Activated T-cell treated with anti-CD3 and anti-CD28 coated beads, Interleukin-2, amount 50 U/mL, for 4 hours (primary cell): ENCODE measurements at regions not wholly inside any gene's neighbourhood (a gene's known extent, or its start where the extent isn't known, plus 50 kb on each side); places are given as distances from the start of the nearest gene placed in this dataset.

Source experiments
- ATAC-seq, 2 donors: fragments of 200-7000 bp; cut with Tn5 transposase; one replicate each; pipeline ENCODE4 v1.10.0; 2021
- DNase-seq: peaks from one replicate; pipeline ENCODE4 v3.0.0-alpha.2; 2020
- H3K27me3 Mint-ChIP-seq: one replicate; pipeline ENCODE4 v1.8.0; 2021; ENCODE audit warnings: low read depth, mixed read lengths
- H3K36me3 Mint-ChIP-seq: one replicate; pipeline ENCODE4 v1.8.0; 2022; ENCODE audit warnings: mixed read lengths; ENCODE audit not compliant: insufficient read depth
- H3K4me1 Mint-ChIP-seq: one replicate; pipeline ENCODE4 v1.8.0; 2021; ENCODE audit warnings: low read depth, mixed read lengths
- H3K4me3 Mint-ChIP-seq: one replicate; pipeline ENCODE4 v1.8.0; 2021; ENCODE audit warnings: mild to moderate bottlenecking, moderate library complexity, mixed read lengths
- H3K9me3 Mint-ChIP-seq: one replicate; pipeline ENCODE4 v1.8.0; 2021; ENCODE audit warnings: mixed read lengths

- ATAC-seq (no peak), DNase-seq (no peak)
- no peaks in the 10 kb centered on the region for H3K27me3 Mint-ChIP-seq
- H3K36me3 Mint-ChIP-seq: peaks cover 31% of the 10 kb centered on the region
- no peak overlapping the region for H3K4me3 Mint-ChIP-seq
- no peaks in the 10 kb centered on the region for H3K9me3 Mint-ChIP-seq
- no peaks in the 10 kb centered on the region for H3K4me1 Mint-ChIP-seq
Measured at GRCh38 chr4:122203407-122203806, 51.3 kb downstream of the BLTP1 start.

DNA sequence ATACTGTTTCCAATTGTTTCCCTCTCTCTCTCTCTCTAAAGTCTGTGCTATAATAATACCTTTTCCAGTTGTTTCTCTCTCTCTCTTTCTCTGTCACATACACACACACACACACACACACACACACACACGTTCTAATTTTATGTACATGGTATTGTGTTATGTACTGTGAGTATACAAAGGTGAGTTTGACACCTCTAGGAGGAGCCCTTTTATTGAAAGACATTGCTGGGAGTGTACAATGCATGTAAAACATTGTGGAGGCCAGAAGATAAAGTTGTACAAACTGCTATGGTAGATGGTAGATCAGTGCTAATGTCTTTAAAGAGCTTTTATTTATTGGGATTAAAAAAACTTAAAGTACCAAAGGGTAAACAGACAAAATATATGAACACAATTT, 53.6 kb downstream of the BLTP1 start:
- no peak for DNase-seq
- no peaks in the 10 kb centered on the region for H3K9me3 Mint-ChIP-seq
- peaks cover 30% of the 10 kb centered on the region for H3K36me3 Mint-ChIP-seq
- H3K4me1 Mint-ChIP-seq: no peaks in the 10 kb centered on the region
- no peaks in the 10 kb centered on the region for H3K27me3 Mint-ChIP-seq
- no peak overlapping the region for H3K4me3 Mint-ChIP-seq
- no peak for ATAC-seq

DNA sequence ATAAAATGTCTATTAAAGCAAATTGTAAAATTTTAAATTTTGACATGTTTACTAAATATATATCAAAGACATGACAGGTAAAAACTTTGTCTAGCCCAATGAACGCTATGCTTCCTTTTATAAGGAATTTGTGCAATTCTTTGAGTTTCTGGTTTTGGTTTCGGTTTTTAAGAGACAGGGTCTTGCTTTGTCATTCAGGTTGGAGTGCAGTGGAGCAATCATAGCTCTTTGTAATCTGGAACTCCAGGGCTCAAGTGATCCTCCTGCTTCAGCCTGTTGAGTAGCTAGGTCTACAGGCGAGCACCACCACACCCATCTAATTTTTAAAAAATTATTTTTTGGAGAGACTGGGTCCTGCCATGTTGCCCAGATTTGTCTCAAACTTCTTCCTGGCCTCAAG, 60.7 kb downstream of the BLTP1 start:
- Mint-ChIP-seq H3K36me3 (peaks cover 39% of the 10 kb centered on the region), H3K9me3 (no peaks in the 10 kb centered on the region), H3K4me3 (no peak overlapping the region), H3K4me1 (peaks cover 16% of the 10 kb centered on the region), H3K27me3 (no peaks in the 10 kb centered on the region)
- ATAC-seq (no peak), DNase-seq (no peak)

- peaks cover 19% of the 10 kb centered on the region for H3K4me1 Mint-ChIP-seq
- H3K36me3 Mint-ChIP-seq: peaks cover 37% of the 10 kb centered on the region
- DNase-seq (no peak), ATAC-seq (no peak)
- no peak overlapping the region for H3K4me3 Mint-ChIP-seq
- no peaks in the 10 kb centered on the region for H3K9me3 Mint-ChIP-seq
- H3K27me3 Mint-ChIP-seq: no peaks in the 10 kb centered on the region
Measured at GRCh38 chr4:122218762-122219161, 66.6 kb downstream of the BLTP1 start.

- ATAC-seq: no peak
- no peak for DNase-seq
- no peaks in the 10 kb centered on the region for H3K27me3 Mint-ChIP-seq
- H3K4me1 Mint-ChIP-seq: peaks cover 19% of the 10 kb centered on the region
- H3K9me3 Mint-ChIP-seq: no peaks in the 10 kb centered on the region
- no peak overlapping the region for H3K4me3 Mint-ChIP-seq
- H3K36me3 Mint-ChIP-seq: peaks cover 37% of the 10 kb centered on the region
Measured at GRCh38 chr4:122219356-122219755, 67.2 kb downstream of the BLTP1 start.

- DNase-seq: no peak
Measured at GRCh38 chr4:122221322-122221721, 69.2 kb downstream of the BLTP1 start.

GRCh38 chr4:122224348-122224747, 72.2 kb downstream of the BLTP1 start:
- H3K9me3 Mint-ChIP-seq: no peaks in the 10 kb centered on the region
- no peak overlapping the region for H3K4me3 Mint-ChIP-seq
- no peak for DNase-seq
- no peak for ATAC-seq
- peaks cover 32% of the 10 kb centered on the region for H3K36me3 Mint-ChIP-seq
- no peaks in the 10 kb centered on the region for H3K27me3 Mint-ChIP-seq
- H3K4me1 Mint-ChIP-seq: peaks cover 12% of the 10 kb centered on the region

More at GRCh38 chr4:122221322-122221721, 69.2 kb downstream of the BLTP1 start:
- no peaks in the 10 kb centered on the region for H3K27me3 Mint-ChIP-seq
- H3K4me1 Mint-ChIP-seq: peaks cover 19% of the 10 kb centered on the region
- no peak for ATAC-seq
- H3K4me3 Mint-ChIP-seq: no peak overlapping the region
- no peaks in the 10 kb centered on the region for H3K9me3 Mint-ChIP-seq
- H3K36me3 Mint-ChIP-seq: peaks cover 33% of the 10 kb centered on the region

DNA sequence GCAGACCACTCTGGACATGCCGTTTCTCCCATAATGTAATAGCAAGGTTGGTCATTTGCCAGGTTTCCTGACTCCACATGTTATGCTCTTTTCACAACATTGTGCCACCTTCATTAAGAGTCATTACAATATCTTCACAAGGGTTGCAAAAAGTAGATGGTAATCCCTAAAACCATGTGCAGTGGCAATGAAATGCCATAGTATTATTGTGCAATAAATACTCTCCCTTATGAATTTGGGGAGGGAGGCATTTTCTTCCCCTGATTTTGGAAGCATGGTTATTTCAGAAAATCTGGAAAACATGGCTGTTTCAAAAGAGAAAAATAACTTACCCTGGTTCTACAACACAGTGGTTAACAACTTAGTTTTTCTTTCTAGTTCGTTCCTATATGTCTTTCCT, 75.1 kb downstream of the BLTP1 start:
- peaks cover 4% of the 10 kb centered on the region for H3K4me1 Mint-ChIP-seq
- H3K27me3 Mint-ChIP-seq: no peaks in the 10 kb centered on the region
- ATAC-seq (no peak), DNase-seq (no peak)
- H3K9me3 Mint-ChIP-seq: no peaks in the 10 kb centered on the region
- H3K4me3 Mint-ChIP-seq: no peak overlapping the region
- peaks cover 40% of the 10 kb centered on the region for H3K36me3 Mint-ChIP-seq

GRCh38 chr4:122229857-122230256, 77.7 kb downstream of the BLTP1 start:
- no peak overlapping the region for H3K4me3 Mint-ChIP-seq
- peaks cover 44% of the 10 kb centered on the region for H3K36me3 Mint-ChIP-seq
- peaks cover 3% of the 10 kb centered on the region for H3K4me1 Mint-ChIP-seq
- no peaks in the 10 kb centered on the region for H3K9me3 Mint-ChIP-seq
- H3K27me3 Mint-ChIP-seq: no peaks in the 10 kb centered on the region
- DNase-seq (no peak), ATAC-seq (no peak)

GRCh38 chr4:122232633-122233032, 80.5 kb downstream of the BLTP1 start:
- no peak for ATAC-seq

DNA sequence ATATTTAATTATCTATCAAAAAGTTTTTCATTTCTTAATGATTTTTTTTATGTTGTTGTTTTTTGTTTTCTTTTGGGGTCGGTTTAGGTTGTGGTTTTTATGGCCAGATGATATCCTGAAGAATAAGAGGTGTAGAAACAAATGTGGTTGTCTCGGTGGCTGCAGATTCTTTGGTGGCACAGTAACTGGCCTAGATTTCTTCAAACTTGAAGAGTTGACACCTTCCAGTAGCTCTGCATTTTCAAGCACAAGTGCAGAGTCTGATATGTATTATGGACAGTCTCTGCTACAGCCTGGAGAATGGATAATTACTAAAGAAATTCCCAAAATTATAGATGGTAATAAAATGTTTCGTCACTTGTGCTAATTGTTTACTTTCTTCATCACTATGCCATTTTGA, 82.6 kb downstream of the BLTP1 start:
- Mint-ChIP-seq H3K4me1 (peaks cover 5% of the 10 kb centered on the region), H3K9me3 (no peaks in the 10 kb centered on the region), H3K36me3 (peaks cover 51% of the 10 kb centered on the region), H3K4me3 (no peak overlapping the region), H3K27me3 (no peaks in the 10 kb centered on the region)
- DNase-seq (no peak), ATAC-seq (no peak)

More at GRCh38 chr4:122232633-122233032, 80.5 kb downstream of the BLTP1 start:
- no peak for DNase-seq
- H3K9me3 Mint-ChIP-seq: no peaks in the 10 kb centered on the region
- no peaks in the 10 kb centered on the region for H3K27me3 Mint-ChIP-seq
- peaks cover 46% of the 10 kb centered on the region for H3K36me3 Mint-ChIP-seq
- H3K4me3 Mint-ChIP-seq: no peak overlapping the region
- peaks cover 5% of the 10 kb centered on the region for H3K4me1 Mint-ChIP-seq

DNA sequence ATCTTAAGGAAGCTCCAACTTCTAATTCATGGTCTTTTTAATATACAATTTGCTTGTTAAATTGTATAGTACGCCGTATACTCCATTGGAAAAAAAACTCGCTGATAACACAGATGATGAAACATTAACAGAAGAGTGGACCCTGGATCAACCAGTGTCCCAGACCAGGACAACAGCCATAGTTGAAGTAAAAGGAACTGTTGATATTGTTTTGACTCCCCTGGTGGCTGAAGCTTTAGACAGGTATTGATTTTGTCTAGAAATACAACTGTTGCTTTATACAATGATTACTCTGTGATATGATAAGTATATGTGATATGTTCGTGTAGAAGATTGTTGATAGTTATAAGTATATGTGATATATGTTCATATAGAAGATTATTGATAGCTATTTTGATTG, 91.7 kb downstream of the BLTP1 start:
- Mint-ChIP-seq H3K36me3 (peaks cover 33% of the 10 kb centered on the region), H3K27me3 (no peaks in the 10 kb centered on the region), H3K4me3 (no peak overlapping the region), H3K4me1 (no peaks in the 10 kb centered on the region), H3K9me3 (no peaks in the 10 kb centered on the region)
- ATAC-seq (no peak), DNase-seq (no peak)

DNA sequence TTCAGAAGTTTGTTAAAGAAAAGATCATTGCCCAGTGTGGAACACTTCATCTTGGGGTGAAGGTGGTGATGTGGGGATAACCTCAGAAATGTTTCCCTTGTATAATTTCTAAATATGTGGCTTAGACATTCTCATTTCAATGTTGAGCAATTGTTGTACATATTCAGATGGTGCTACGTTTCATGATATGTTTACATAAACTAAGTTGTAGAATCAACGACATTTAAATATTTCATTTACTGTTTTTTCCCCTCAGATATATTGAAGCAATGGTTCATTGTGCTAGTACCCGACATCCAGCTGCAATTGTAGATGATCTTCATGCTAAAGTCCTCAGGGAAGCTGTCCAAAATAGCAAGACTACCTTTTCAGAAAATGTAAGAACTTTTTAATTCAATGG, 92.6 kb downstream of the BLTP1 start:
- no peak for ATAC-seq
- H3K36me3 Mint-ChIP-seq: peaks cover 34% of the 10 kb centered on the region

GRCh38 chr4:122246551-122246950, 94.4 kb downstream of the BLTP1 start:
- no peaks in the 10 kb centered on the region for H3K9me3 Mint-ChIP-seq
- ATAC-seq (no peak), DNase-seq (no peak)
- peaks cover 26% of the 10 kb centered on the region for H3K36me3 Mint-ChIP-seq
- H3K4me1 Mint-ChIP-seq: no peaks in the 10 kb centered on the region
- H3K27me3 Mint-ChIP-seq: no peaks in the 10 kb centered on the region
- no peak overlapping the region for H3K4me3 Mint-ChIP-seq

More for the DNA sequence above, 92.6 kb downstream of the BLTP1 start:
- DNase-seq: no peak
- no peak overlapping the region for H3K4me3 Mint-ChIP-seq
- no peaks in the 10 kb centered on the region for H3K4me1 Mint-ChIP-seq
- no peaks in the 10 kb centered on the region for H3K9me3 Mint-ChIP-seq
- H3K27me3 Mint-ChIP-seq: no peaks in the 10 kb centered on the region

DNA sequence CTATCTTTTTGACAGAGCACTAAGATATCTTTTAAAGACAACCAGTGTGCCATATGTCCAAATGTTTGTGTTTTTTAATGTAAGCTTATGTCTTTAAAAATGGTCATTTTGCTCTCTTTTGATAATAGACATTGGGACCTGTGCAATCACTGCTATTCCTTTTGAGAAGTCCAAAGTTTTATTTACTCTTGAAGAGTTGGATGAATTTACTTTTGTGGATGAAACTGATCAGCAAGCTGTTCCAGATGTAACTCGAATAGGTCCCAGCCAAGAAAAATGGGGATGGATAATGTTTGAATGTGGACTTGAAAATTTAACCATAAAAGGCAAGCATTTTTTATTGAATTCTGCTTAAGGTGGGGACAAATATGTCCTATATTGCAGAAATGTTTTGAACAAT, 97.2 kb downstream of the BLTP1 start:
- Mint-ChIP-seq H3K27me3 (no peaks in the 10 kb centered on the region), H3K4me3 (no peak overlapping the region), H3K4me1 (no peaks in the 10 kb centered on the region), H3K9me3 (no peaks in the 10 kb centered on the region), H3K36me3 (peaks cover 43% of the 10 kb centered on the region)
- DNase-seq (no peak), ATAC-seq (no peak)

DNA sequence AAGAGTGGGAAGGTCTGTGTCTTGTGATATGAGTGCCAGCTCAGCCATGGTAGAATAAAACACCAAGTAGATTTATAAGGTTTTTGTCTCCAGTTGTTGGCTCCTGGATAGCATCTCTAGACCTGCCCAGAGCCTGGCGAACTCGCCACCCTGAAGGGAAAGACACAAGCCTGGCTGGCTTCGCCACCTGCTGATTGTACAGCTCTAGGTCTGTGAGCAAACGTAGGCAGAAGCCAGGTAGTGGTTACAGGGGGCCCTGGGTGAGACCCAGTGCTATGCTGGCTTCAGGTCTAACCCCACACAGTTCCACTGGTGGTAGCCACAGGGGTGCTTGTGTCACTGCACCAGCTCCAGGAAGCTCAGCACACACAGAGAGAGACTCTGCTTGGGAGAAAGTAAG, 100.5 kb downstream of the BLTP1 start:
- no peaks in the 10 kb centered on the region for H3K9me3 Mint-ChIP-seq
- peaks cover 47% of the 10 kb centered on the region for H3K36me3 Mint-ChIP-seq
- no peak overlapping the region for H3K4me3 Mint-ChIP-seq
- ATAC-seq (no peak), DNase-seq (no peak)
- no peaks in the 10 kb centered on the region for H3K27me3 Mint-ChIP-seq
- no peaks in the 10 kb centered on the region for H3K4me1 Mint-ChIP-seq
